IMR-90 (cell line): ENCODE measurements at regions not wholly inside any gene's neighbourhood (a gene's known extent, or its start where the extent isn't known, plus 50 kb on each side); places are given as distances from the start of the nearest gene placed in this dataset.

Experiments
- ATAC-seq: fragments of 200-7000 bp; cut with Tn5 transposase; 2 replicates; pipeline ENCODE4 v1.9.1; 2020; ENCODE audit warnings: low read depth, mild to moderate bottlenecking, moderate library complexity
- BruUV-seq: library from RNA; stranded (reverse); fragments of 400-500 nt; replicated peaks from 2 replicates; lab custom pipeline; 2021; lab: Mats Ljungman, UMichigan
- CTCF ChIA-PET: fragments of 300-600 bp; formaldehyde crosslinking; extraction: SDS; loops from one replicate; lab custom pipeline; 2021; ENCODE audit warnings: antibody characterized with exemption; lab: Yijun Ruan, JAX
- POLR2A ChIA-PET: fragments of 300-600 bp; sonication (Branson Sonifier 250); formaldehyde crosslinking; loops from one replicate; lab custom pipeline; 2022; ENCODE audit warnings: antibody characterized with exemption; ENCODE audit not compliant: unreplicated experiment; lab: Charles Lee
- DNase-seq: peaks from one replicate; pipeline ENCODE4 v3.0.0; 2013
- H2AFZ ChIP-seq: replicated peaks from 2 replicates; pipeline ENCODE3; 2013; ENCODE audit warnings: low read length, mild to moderate bottlenecking; ENCODE audit not compliant: poor library complexity
- H2AK5ac ChIP-seq: 2 replicates; pipeline ENCODE4 v1.6.1; 2013; ENCODE audit warnings: low read depth, low read length, inconsistent platforms
- H2AK9ac ChIP-seq: replicated peaks from 2 replicates; pipeline ENCODE3; 2013; ENCODE audit warnings: mild to moderate bottlenecking, low read depth, low read length, moderate library complexity; ENCODE audit not compliant: poor library complexity
- H2BK120ac ChIP-seq: 2 replicates; pipeline ENCODE4 v1.6.1; 2013; ENCODE audit warnings: low read depth, low read length, inconsistent platforms
- H2BK15ac ChIP-seq: 3 replicates; pipeline ENCODE4 v1.6.1; 2013; ENCODE audit warnings: low read depth, low read length, inconsistent platforms
- H2BK20ac ChIP-seq: 2 replicates; pipeline ENCODE4 v1.6.1; 2013; ENCODE audit warnings: low read depth, mild to moderate bottlenecking, inconsistent platforms, low read length, moderate library complexity
- H2BK5ac ChIP-seq: 2 replicates; pipeline ENCODE4 v1.6.1; 2013; ENCODE audit warnings: mild to moderate bottlenecking, low read depth, low read length, inconsistent platforms; ENCODE audit not compliant: poor library complexity, severe bottlenecking
- H3K14ac ChIP-seq: replicated peaks from 2 replicates; pipeline ENCODE4 v1.6.1; 2013; ENCODE audit warnings: low read depth, low read length, inconsistent platforms
- H3K18ac ChIP-seq: 2 replicates; pipeline ENCODE4 v1.6.1; 2013; ENCODE audit warnings: low read depth, low read length, control low read depth
- H3K23ac ChIP-seq: 2 replicates; pipeline ENCODE4 v1.6.1; 2013; ENCODE audit warnings: low read depth, low read length, inconsistent platforms
- H3K27ac ChIP-seq: 2 replicates; pipeline ENCODE4 v1.5.1; 2013; ENCODE audit warnings: mild to moderate bottlenecking, control low read depth, low read length; ENCODE audit not compliant: insufficient read depth
- H3K27me3 ChIP-seq: 2 replicates; pipeline ENCODE4 v1.6.1; 2013; ENCODE audit warnings: low read length; ENCODE audit not compliant: control insufficient read depth, insufficient read depth
- H3K36me3 ChIP-seq: 2 replicates; pipeline ENCODE4 v1.6.1; 2013; ENCODE audit warnings: low read length, mixed read lengths; ENCODE audit not compliant: control insufficient read depth, insufficient read depth
- H3K4ac ChIP-seq: 2 replicates; pipeline ENCODE4 v1.6.1; 2013; ENCODE audit warnings: low read depth, low read length, inconsistent platforms
- H3K4me1 ChIP-seq: 2 replicates; pipeline ENCODE4 v1.6.1; 2013; ENCODE audit warnings: low read length, mixed read lengths; ENCODE audit not compliant: control insufficient read depth, insufficient read depth
- H3K4me2 ChIP-seq: 2 replicates; pipeline ENCODE4 v1.6.1; 2013; ENCODE audit warnings: low read depth, mild to moderate bottlenecking, control low read depth, low read length, moderate library complexity
- H3K4me3 ChIP-seq: 2 replicates; pipeline ENCODE4 v1.5.1; 2013; ENCODE audit warnings: low read depth, mild to moderate bottlenecking, control low read depth, low read length, moderate library complexity; ENCODE audit not compliant: insufficient read depth
- H3K56ac ChIP-seq: 2 replicates; pipeline ENCODE4 v1.6.1; 2013; ENCODE audit warnings: low read length, inconsistent platforms; ENCODE audit not compliant: insufficient read depth; ENCODE audit errors: extremely low read depth
- H3K79me1 ChIP-seq, 2 experiments: 2 replicates each; pipeline ENCODE4 v1.6.1; 2013; ENCODE audit warnings: low read length in 2 of 2, inconsistent platforms in 1 of 2, low read depth in 1 of 2
- H3K9ac ChIP-seq: 2 replicates; pipeline ENCODE4 v1.6.1; 2013; ENCODE audit warnings: low read depth, low read length, control low read depth
- H3K9me1 ChIP-seq: 2 replicates; pipeline ENCODE4 v1.6.1; 2013; ENCODE audit warnings: low read length, inconsistent platforms; ENCODE audit not compliant: insufficient read depth
- H3K9me3 ChIP-seq: 2 replicates; pipeline ENCODE4 v1.6.1; 2013; ENCODE audit warnings: low read length; ENCODE audit not compliant: control insufficient read depth, insufficient read depth
- H4K20me1 ChIP-seq: 2 replicates; pipeline ENCODE4 v1.6.1; 2013; ENCODE audit warnings: low read length, inconsistent platforms; ENCODE audit not compliant: insufficient read depth
- H4K5ac ChIP-seq: 2 replicates; pipeline ENCODE4 v1.6.1; 2013; ENCODE audit warnings: mild to moderate bottlenecking, low read depth, low read length, control low read depth
- H4K8ac ChIP-seq, 2 experiments: 2 replicates each; pipeline ENCODE4 v1.6.1; 2013; ENCODE audit warnings: low read depth in 2 of 2, low read length in 2 of 2, control low read depth in 1 of 2, inconsistent platforms in 1 of 2
- H4K91ac ChIP-seq: 2 replicates; pipeline ENCODE4 v1.6.1; 2013; ENCODE audit warnings: low read depth, low read length, inconsistent platforms; ENCODE audit not compliant: insufficient read depth
- BHLHE40 ChIP-seq: fragments of 150-350 bp; IDR thresholded peaks from 2 replicates; pipeline ENCODE4 v1.6.1; 2016; ENCODE audit warnings: mild to moderate bottlenecking, low read depth, low read length
- CTCF ChIP-seq: conservative IDR thresholded peaks from 2 replicates; pipeline ENCODE4 v1.5.1; 2012; ENCODE audit warnings: mild to moderate bottlenecking, low read depth, low read length, improper control_type of control experiment
- ELK1 ChIP-seq: fragments of 150-350 bp; IDR thresholded peaks from 2 replicates; pipeline ENCODE4 v1.6.1; 2016; ENCODE audit warnings: low read depth, mild to moderate bottlenecking, low read length, moderate library complexity, borderline replicate concordance
- MAFK ChIP-seq: IDR thresholded peaks from 2 replicates; pipeline ENCODE4 v1.6.1; 2012; ENCODE audit warnings: low read depth, low read length, improper control_type of control experiment
- MAZ ChIP-seq: IDR thresholded peaks from 2 replicates; pipeline ENCODE4 v1.6.1; 2012; ENCODE audit warnings: low read depth, mild to moderate bottlenecking, low read length, improper control_type of control experiment, moderate library complexity, borderline replicate concordance
- MXI1 ChIP-seq: IDR thresholded peaks from 2 replicates; pipeline ENCODE4 v1.6.1; 2012; ENCODE audit warnings: low read depth, mild to moderate bottlenecking, low read length, moderate library complexity, borderline replicate concordance
- NFE2L2 ChIP-seq: fragments of 150-350 bp; IDR thresholded peaks from 2 replicates; pipeline ENCODE4 v1.6.1; 2016; ENCODE audit warnings: low read depth, mild to moderate bottlenecking, low read length
- RAD21 ChIP-seq: IDR thresholded peaks from 2 replicates; pipeline ENCODE4 v1.6.1; 2012; ENCODE audit warnings: low read length, improper control_type of control experiment
- RCOR1 ChIP-seq: IDR thresholded peaks from 2 replicates; pipeline ENCODE4 v1.6.1; 2012; ENCODE audit warnings: mild to moderate bottlenecking, low read length, improper control_type of control experiment; ENCODE audit not compliant: insufficient replicate concordance
- RFX5 ChIP-seq: IDR thresholded peaks from 2 replicates; pipeline ENCODE4 v1.8.0; 2012; ENCODE audit warnings: low read depth, mild to moderate bottlenecking, low read length, moderate library complexity
- SMC3 ChIP-seq: fragments of 150-350 bp; IDR thresholded peaks from 2 replicates; pipeline ENCODE4 v1.6.1; 2016; ENCODE audit warnings: low read depth, mild to moderate bottlenecking, antibody characterized with exemption, low read length, moderate library complexity
- USF2 ChIP-seq: fragments of 150-350 bp; IDR thresholded peaks from 2 replicates; pipeline ENCODE4 v1.6.1; 2017; ENCODE audit warnings: mild to moderate bottlenecking, antibody characterized with exemption, low read length, low read depth
- dilution Hi-C: fragments of 300-500 bp; cut with HindIII; formaldehyde crosslinking; loops from one replicate; pipeline ENCODE4 v1.14.3; 2018; ENCODE audit warnings: low sequenced_read_pairs; ENCODE audit not compliant: unreplicated experiment
- in situ Hi-C: fragments of 300-500 bp; cut with MboI; formaldehyde crosslinking; loops from 3 replicates; pipeline ENCODE4 v1.14.3; 2019; ENCODE audit warnings: low sequenced_read_pairs, inconsistent platforms, mixed read lengths
- intact Hi-C: fragments of 100-400 bp; cut with micrococcal nuclease; formaldehyde crosslinking; loops from 2 replicates; pipeline ENCODE4 v1.10.0; 2022

- no peak overlapping the region for H2AK5ac ChIP-seq
- in situ Hi-C loops: no loop called here
- H2AFZ ChIP-seq: no peak overlapping the region
- no peak overlapping the region for H3K9ac ChIP-seq
- H3K27me3 ChIP-seq: no peaks in the 10 kb centered on the region
- H3K4me2 ChIP-seq: no peak overlapping the region
- H3K4me1 ChIP-seq: no peaks in the 10 kb centered on the region
- DNase-seq (no peak), ATAC-seq (no peak)
- H3K9me1 ChIP-seq: no peaks in the 10 kb centered on the region
- no peak overlapping the region for H2BK15ac ChIP-seq
- no peak overlapping the region for H3K14ac ChIP-seq
- ChIA-PET CTCF (no interaction called here), POLR2A (no interaction called here)
- dilution Hi-C loops: no loop called here
- no peak overlapping the region for H2BK120ac ChIP-seq
- H2BK5ac ChIP-seq: no peak overlapping the region
- H4K91ac ChIP-seq: no peak overlapping the region
- no peaks in the 10 kb centered on the region for H3K9me3 ChIP-seq
- no peak overlapping the region for H2AK9ac ChIP-seq
- no TSS peak for BruUV-seq
- intact Hi-C loops: no loop called here
- no peaks in the 10 kb centered on the region for H4K20me1 ChIP-seq
- no peak overlapping the region for H4K5ac ChIP-seq
- TF ChIP-seq USF2 (no peak), BHLHE40 (no peak), RCOR1 (no peak), CTCF (no peak), ELK1 (no peak), RFX5 (no peak), MXI1 (no peak), RAD21 (no peak), NFE2L2 (no peak), MAZ (no peak), MAFK (no peak), SMC3 (no peak)
- no peak overlapping the region for H2BK20ac ChIP-seq
- no peak overlapping the region for H3K18ac ChIP-seq
- H3K79me1 ChIP-seq: no peaks in the 10 kb centered on the region
- H3K27ac ChIP-seq: no peak overlapping the region
- no peak overlapping the region for H3K4me3 ChIP-seq
- H4K8ac ChIP-seq: no peak overlapping the region
- no peaks in the 10 kb centered on the region for H3K36me3 ChIP-seq
- no peak overlapping the region for H3K4ac ChIP-seq
- no peak overlapping the region for H3K56ac ChIP-seq
- H3K23ac ChIP-seq: no peak overlapping the region
Observed at GRCh38 chr2:150752229-150752628, 264.8 kb upstream of the RND3 start.
